NCI-H2171 treated with DMSO at 0.1 percent for 48 hours (cell line): ENCODE measurements at regions not wholly inside any gene's neighbourhood (a gene's known extent, or its start where the extent isn't known, plus 50 kb on each side); places are given as distances from the start of the nearest gene placed in this dataset.
"Not testable (repeated sequence)": the region's sequence is repeated elsewhere in the genome, so short reads cannot be mapped to it uniquely, and the experiment has no call there.

Experiments
- DNase-seq: peaks from one replicate; lab custom pipeline; 2025; lab: John Stamatoyannopoulos, UW

DNA sequence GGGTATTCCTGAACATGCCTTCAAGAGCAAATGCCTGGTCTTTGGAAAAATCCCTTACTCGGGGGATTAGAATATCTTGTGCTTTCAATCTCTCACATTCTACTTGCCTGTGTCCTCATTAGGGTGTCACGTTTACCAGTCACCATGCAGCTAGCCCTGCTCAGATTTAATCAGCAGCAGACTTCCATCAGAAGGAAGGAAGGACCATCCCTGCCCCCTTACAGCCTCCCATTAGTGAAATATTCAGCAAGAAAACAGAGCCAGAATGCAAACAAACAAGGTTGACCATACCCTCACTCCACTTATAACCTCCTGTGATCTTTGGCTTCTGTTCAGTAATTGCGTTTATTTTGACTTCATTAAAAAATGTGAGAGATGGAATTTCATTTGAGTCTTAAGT is 208.6 kb downstream of the CXCL12 start:
- no peak for DNase-seq

DNA sequence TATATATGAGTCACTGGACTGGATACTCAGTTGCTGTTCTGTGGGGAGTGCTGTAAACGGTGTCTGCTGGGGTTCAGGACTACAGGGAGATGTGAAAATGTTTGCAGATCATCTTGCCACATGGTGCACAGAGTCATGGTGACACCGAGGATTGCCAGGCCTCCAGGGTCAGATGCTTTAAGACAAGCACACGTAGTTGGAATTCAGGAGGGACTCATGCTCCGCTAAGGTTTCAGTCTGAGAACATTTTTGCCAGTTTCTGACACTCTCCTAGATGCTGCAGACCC is 211.3 kb downstream of the CXCL12 start:
- no peak for DNase-seq

DNA sequence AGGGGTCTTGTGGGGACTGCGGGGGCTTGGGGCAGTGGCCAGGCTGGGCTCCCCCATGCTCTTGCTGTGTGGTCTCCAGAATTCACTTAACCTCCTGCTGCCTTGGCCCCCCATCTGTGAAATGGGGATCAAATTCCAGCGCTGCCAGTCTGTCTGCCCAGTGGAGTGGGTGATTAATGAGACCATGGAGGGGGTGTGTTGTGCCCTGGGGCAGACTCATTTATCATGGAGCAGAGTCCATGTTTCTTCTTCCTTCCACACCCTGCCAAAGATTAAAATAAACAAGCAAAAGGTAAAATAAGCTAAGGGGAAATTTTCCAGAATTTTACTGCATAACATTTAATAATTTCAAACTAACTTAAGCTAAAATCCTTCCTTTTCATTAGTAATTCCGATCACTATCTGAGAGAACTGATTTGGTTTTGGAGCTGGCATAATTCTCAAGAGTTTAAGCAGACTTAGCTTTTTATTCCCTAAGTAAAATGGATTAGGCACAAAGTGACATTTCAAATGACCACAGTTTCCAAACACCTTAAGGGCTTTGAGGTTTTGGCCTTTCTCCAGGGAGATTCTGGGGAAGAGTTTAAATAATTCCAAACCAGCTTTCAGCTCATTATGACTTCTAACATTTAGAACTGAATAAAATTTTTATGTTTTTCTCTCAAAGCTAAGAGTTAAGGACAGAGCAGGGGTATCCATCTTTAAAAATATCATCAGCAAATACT is 211.9 kb downstream of the CXCL12 start:
- no peak for DNase-seq

DNA sequence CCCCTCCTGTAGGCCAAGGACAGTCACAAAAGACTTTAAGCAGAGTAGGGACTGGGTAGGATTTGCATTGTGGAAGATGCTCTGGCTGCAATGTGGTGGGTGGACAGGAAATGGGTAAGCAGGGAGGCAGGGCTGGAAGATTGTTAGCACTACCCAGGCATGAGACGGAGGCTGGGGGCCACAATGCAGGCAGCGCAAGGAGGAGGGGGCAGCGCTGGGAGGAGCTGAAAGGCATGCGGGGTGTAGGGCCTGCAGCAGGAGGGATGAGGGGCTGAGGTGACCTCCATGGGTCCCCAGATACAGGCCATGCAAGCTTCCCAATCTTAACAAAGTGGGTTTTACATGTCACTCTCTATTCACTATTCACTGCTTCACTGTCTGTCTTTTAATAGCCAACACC is 213.1 kb downstream of the CXCL12 start:
- no peak for DNase-seq

DNA sequence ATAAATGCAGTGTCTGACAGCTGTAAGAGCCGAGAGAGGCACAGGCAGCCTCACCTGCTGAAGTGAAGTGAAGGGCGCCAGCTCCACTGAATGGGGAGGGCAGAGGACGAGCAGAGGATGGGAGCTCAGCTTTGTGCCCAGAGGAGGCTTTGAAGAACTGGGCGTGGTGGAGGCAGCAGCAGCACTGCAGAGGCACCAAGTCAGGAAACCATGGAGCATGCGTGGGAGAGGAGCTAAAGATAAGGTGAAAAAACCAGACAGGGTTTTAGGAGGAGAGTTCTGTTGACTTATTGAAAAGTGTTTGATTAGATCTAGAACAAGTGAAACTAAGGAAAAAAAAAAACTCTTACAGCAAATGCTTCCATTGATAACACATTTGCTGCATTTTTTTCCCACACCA is 216.4 kb downstream of the CXCL12 start:
- DNase-seq, result no peak

DNA sequence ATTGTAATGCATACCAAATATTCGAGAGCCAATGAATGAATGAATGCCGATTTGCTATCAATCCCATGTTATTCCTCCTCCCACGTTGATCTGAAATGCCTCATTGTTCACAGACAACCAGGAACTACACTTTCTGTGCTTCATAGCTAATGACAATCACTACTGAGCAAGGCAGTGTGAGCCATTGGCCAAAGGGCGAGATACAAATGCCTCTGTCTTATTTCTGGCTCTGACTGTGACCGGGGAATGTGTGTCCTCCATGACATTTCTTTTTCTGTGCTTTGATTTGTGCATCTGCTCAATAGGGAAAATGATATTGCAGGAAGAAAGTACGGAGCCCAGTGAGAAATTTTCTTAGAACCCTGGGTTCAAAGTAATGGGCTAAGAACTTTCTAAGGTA is 217.1 kb downstream of the CXCL12 start:
- DNase-seq, result no peak

DNA sequence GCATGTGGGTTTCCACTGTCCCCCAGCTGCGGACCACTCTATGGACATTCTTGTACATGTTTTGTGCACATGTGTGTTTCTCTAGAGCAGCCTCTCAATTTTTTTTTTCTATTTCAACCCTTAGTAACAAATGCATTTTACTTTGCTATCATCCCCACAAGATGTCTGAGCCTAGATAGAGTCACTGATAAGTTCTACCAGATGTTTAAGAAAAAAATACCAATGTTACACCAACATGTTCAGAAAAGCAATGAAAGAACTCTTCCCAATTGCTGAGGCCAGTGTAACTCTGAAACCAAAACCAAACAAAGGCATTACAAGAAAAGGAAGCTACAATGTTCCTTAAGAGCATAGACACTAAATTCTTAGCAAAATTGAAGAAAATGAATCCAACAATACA is 218.5 kb downstream of the CXCL12 start:
- no peak for DNase-seq

DNA sequence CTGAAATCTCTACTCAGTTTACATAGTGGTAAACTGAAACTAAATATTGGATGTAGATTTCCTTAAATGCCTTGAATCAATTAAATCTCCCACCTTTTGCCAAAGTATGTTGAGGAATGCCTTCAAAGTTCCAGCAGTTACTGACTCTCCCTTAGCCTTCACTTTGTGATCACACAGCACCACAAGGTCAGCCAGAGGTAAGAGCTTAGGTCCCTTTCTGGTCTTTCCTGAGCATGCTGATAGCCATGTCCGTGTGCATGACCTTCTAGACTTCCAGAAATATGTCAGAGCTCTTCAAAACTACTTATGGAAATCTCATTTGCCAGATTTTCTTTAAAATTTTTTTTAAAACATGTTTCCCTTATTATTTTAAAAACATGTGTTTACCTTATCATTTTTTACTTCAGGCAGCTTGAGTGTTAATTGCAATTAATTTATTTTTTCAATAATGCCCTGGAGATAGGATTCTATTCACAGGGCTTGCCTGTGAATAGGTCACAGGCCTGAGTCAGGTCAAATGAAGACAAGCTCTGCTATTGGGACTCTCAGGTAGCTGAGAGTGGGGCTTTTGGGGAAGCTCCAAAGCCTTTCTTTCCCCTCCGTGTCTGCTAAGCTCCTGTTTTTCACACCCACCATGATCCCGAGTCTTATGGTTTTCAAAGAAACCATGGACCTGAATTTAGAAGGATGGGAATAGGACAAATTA is 220.5 kb downstream of the CXCL12 start:
- DNase-seq, result no peak

DNA sequence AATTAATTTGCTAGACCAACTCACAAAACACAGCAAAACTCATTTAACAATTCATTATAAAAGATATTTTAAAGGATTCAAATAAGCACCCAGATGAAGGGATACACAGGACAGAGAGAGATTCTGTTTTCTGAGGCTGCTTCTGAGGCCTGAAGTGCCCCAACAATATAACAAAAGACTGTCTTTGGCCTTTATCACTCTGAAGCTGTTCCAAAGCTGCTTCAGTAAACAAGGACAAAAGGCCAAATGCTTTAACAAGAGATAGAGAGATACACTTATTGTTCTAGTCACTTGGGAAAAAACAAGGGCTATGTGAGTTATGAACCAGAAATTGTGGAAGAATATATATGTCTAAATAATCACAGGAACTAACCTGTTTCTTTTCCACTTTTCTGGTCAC is 223.7 kb downstream of the CXCL12 start:
- no peak for DNase-seq

DNA sequence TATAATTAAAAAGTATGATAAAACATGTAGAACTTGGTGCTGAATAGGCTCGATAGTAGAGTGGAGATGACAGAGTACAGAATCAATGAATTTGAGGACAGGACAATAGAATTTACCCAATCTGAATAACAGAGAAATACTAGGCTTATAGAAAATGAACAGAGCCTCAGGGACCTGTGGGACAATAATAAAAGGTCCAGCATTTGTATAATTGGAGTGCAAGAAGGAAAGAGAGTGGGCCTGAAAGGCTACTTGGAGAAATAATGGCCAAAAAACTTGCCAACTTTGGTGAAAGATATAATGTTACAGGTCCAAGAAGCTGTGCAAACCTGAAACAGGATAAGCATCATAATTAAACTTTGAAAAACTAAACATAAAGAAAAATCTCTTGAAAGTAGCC is 227.3 kb downstream of the CXCL12 start:
- no peak for DNase-seq

DNA sequence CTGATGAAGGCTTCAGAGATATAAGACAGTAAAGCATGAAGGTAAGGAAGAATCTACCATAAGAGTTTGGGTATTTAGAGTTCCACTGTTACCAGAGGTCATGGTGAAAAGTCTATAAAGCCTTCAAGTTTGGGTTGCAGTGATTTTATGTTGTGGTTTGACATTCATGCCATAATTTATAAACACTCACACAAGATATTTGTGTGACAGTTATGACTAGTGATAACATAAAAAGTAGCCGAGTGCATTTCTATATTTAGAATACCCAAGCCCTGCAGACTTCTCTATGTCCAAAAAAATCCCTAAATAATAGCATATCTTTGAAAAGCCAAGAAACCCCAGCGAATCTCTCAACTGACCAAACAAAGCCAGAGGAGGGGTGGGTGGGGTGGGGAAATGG is 229.9 kb downstream of the CXCL12 start:
- no peak for DNase-seq

DNA sequence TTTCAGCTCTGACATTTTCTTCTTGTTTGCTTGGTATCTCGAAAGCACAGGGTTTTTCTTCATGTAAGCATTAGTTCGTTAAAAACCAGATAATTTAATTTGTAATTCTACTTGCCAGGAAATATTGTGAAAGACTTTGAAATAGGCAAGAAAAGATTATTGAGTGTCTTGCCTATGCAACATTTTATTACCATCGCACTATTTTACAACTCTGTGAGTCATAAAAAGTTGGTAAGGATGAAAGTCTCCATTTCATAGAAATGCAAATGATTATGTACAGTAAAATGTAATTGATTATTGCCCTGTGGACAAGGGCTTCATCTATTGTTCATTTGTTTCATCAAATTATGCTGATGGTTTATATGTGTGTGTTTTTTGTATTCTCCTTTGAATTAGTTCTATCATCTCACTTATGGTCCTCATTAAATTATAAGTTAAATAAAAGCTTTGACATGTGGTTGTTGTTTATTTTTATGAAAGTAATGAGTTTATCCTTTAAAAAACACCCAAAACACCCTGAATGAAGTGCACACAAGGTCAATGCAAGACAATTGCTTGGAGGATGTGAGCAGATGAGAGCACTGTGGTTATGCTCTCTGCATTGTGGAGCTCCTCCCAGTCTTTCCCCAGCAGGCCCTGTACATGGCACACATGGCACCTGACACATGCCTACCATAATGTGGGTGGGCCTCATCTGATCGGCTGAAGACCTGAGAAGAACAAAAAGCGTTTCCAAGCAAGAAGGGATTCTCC is 230.8 kb downstream of the CXCL12 start:
- DNase-seq, result no peak

DNA sequence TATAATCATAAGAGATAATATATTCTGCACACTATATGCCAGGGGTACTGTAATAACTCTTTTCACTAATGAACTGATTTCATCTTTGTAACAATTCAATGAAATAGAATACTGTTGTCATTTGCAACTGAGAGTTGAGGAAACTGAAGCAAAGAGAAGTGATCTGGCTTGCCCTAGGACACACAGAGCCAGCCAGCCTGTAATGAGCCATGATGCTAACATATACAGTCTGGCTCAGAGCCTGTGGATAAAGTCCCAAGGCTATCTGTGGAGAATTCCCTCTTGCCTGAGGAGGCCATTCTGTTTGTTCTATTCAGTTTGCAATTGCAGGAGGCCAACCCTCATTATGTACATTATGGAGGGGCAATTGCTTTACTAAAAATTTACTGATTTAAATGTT is 241.3 kb downstream of the CXCL12 start:
- no peak for DNase-seq

DNA sequence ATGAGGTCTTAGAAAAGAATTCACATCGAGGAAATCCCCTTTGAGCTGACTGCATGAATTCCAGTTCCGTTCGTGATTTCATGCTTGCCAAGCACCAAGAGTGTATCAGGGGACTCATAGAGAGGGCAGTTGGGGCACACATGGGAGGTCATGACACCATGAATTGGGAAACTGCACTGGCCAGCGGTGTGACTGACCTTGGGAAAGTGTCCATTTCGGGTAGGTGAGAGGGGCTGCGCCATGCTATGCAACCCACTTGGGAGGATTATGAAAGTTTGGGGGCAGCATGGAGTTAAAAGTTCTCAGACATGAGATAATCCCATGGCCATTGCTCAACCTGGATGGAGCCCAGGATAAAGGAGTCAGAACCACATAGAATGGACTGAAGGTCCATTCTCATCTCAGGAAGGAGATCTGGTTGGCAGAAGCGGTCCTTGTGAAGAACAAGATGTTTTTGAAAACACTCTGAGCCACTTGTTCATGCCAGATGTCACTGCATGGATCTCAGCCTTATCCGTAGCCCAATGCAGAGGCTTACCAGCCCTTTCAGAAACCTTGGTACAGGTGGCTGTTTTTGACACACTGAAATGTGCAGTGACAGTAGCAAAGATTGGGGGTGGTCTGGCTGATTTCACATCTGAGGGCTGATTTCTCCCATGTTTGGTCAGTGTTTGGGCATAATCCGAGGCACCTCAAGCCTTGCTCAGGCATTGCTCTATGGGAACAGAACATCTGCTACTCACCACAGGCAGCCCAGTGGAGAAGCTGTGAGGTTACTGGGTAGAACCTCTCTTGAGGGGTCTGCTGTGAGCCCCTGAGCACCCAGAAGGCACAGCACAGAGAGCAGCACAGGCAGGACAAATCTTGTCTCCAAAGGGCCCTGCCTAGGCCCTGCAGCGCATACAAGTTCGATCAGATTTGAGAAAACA is 252.3 kb downstream of the CXCL12 start:
- DNase-seq, result no peak

DNA sequence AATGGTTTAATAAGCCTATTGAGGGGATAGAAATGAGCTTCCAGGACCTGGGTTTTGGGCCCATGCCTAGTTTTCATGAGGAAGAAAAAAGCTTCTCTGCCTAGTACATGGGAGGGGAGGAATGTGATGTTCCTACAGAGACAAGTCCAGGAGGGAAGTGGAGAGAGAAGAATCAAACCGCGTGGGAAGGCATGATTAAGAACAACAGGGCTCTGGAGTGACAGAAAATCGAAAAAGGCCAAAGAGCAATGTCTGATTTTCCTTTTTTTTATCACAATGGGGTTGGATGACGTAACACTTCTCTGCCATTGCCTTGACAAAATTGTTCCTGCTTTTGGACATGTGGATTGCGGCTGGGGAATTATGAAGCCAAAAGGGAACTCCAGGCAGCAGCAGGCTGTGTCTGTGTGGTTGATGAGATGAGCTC is 258.6 kb downstream of the CXCL12 start:
- no peak for DNase-seq

DNA sequence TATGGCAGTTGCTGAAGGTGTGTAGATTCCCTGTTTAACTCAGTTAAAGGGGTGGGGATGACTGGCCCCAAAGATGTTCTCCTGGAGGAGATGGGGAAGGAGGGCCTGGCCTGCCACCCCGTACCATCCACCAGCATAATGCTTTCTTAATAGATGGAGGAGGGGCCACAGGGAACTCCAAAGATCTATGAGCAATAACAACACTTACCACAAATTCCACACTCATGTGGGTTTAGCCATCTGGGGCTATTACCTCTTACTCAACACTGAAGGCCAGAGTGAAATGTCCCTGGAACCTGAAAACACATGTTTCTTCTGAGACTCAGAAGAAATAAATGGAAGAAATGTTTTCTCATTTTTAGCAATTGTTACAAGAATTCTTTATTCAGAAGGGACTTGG is 259.0 kb downstream of the CXCL12 start:
- DNase-seq, result no peak

DNA sequence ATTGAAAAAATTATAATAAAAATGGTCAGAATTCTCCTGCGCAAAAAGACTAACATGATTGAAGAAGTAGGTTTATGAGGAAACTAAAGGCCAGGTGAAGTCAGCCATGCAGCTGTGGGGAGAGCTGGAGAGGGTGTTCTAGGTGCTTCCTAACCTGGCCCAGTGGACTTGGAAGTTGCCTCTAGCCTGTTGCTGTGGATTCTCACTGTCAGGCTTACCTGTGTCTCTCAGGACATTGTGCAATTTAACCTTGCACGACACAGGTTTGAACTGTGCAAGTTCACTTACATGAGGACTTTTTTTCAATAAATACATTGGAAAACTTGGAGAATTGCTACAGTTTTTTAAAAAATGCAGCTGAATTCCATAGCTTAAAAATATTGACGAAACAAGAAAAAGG is 266.4 kb downstream of the CXCL12 start:
- DNase-seq, result no peak

DNA sequence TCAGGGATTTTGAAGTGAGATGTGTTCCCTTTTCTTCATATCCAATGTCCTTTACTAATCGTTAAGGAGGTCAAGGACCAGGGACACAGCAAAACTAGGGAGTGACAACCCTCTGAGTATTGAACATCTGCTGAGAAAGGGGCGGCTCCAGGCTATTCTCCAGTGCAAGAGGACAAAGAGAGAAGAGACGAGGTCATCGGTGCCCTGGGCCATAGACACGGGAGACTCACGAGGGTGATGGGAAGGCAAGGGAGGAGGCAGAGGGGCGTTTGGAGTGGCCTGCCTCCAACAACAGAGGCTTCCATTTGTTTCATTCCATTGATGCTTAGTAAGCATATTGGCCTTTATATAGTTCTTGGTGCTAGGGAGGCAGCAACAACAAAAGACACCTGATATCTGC is 268.4 kb downstream of the CXCL12 start:
- DNase-seq, result no peak

DNA sequence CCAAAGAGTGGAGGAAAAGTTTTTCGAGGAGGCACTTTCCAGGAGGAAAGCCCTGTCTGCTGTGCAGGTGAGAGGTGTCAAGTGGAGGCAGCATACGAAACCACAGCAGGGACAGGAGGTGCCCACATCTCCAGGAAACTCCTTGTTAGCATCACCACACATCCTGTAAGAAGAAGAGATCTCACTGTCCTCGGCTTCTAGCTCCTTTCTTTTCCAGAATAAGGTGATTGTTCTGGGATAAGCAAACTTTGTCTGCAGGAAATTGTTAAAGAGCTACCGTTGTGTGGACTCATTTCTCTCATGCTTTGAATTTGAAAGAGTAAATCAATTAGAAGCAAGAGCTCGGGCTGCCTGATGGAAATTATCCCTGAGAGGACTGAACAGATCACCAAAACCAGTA is 269.4 kb downstream of the CXCL12 start:
- no peak for DNase-seq

DNA sequence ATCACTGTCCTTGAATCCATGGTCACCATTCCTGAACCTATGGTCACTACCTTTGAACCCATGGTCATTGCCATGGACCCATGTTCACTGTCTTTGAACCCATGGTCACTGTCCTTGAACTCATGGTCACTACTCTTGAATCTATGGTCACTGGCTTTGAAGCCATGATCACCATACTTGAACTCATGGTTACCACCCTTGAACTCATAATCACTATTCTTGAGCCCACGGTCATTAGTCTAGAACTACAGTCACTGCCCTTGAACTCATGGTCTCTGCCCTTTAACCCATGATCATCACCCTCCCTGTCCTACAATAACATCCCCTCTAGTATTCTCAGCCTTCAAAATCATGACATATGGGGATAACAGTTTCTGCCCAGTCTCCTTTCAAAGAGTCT is 270.5 kb downstream of the CXCL12 start:
- no peak for DNase-seq

DNA sequence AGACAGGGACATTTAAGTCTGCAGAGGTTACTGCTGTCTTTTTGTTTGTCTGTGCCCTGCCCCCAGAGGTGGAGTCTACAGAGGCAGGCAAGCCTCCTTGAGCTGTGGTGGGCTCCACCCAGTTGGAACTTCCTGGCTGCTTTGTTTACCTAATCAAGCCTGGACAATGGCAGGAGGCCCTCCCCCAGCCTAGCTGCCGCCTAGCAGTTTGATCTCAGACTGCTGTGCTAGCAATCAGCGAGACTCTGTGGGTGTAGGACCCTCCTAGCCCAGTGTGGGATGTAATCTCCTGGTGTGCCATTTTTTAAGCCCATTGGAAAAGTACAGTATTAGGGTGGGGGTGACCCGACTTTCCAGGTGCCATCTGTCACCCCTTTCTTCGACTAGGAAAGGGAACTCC is 272.6 kb downstream of the CXCL12 start:
- not testable (repeated sequence) for DNase-seq

DNA sequence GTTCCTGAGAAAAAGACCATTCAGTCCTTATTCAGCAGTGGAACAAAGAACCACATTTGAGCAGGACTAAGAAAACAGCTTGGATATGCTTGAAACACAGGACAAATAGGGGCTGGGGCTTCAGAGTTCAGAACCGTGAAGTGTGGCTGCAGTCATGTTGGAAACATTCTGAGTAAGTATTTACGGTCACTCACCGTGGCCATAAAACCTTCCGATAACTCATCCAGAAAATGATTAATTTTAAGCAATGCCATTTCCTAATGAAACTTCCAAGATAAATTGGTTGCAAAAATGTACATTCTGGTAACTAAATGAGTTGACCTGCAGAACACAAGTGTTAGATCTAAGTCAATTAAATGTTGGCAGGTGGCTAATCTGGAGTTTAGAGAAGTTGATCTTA is 279.2 kb downstream of the CXCL12 start:
- no peak for DNase-seq
